Tibial artery (tissue), 4 donors: ENCODE measurements at regions not wholly inside any gene's neighbourhood (a gene's known extent, or its start where the extent isn't known, plus 50 kb on each side); places are given as distances from the start of the nearest gene placed in this dataset.

Experiments
- DNase-seq, 2 donors: peaks; one replicate each; pipeline ENCODE4 v3.0.0-alpha.2; 2019
- H3K27ac ChIP-seq, 2 donors: fragments of 200-600 bp; sonication (generic) in 1 of 2; 1 replicate in 1 of 2; 2 replicates in 1 of 2; pipeline ENCODE4 v1.5.1; 2018 to 2019; ENCODE audit warnings: mild to moderate bottlenecking in 1 of 2
- H3K27me3 ChIP-seq, 2 donors: fragments of 200-600 bp; sonication (generic) in 1 of 2; one replicate each; pipeline versions ENCODE4 v1.5.1 to v1.6.0; 2016 to 2019
- H3K36me3 ChIP-seq, 3 donors: fragments of 200-600 bp; sonication (generic) in 2 of 3; one replicate each; pipeline ENCODE4 v1.5.1; 2016 to 2019; ENCODE audit warnings: mild to moderate bottlenecking in 2 of 3
- H3K4me1 ChIP-seq, 4 donors: fragments of 200-600 bp; sonication (generic) in 2 of 4; 1 replicate in 3 of 4; 2 replicates in 1 of 4; pipeline ENCODE4 v1.5.1; 2016 to 2019
- H3K4me3 ChIP-seq, 2 donors: fragments of 200-600 bp; sonication (generic) in 1 of 2; 1 replicate in 1 of 2; 2 replicates in 1 of 2; pipeline ENCODE4 v1.5.1; 2018 to 2019; ENCODE audit warnings: mild to moderate bottlenecking in 2 of 2
- H3K9me3 ChIP-seq, 3 donors: fragments of 200-600 bp; sonication (generic) in 1 of 3; one replicate each; pipeline ENCODE4 v1.5.1; 2016 to 2019
- CTCF ChIP-seq, 2 experiments: fragments of 200-600 bp in 1 of 2; fragments of 450-650 bp in 1 of 2; IDR thresholded peaks; one replicate each; pipeline ENCODE4 v1.5.1; 2017 to 2019; ENCODE audit warnings: antibody characterized with exemption in 2 of 2, mild to moderate bottlenecking in 1 of 2, moderate library complexity in 1 of 2
- intact Hi-C: fragments of 100-400 bp; cut with DNase I; formaldehyde crosslinking; loops from one replicate; pipeline ENCODE4 v1.15.0; 2023; ENCODE audit warnings: low total_unique reads

- H3K27ac ChIP-seq = no peak overlapping the region
- no peak overlapping the region for H3K4me3 ChIP-seq
- no peaks in the 10 kb centered on the region for H3K36me3 ChIP-seq
- DNase-seq = no peak
- no peak for TF ChIP-seq CTCF (IDR thresholded peaks at IDR 0.05)
- H3K27me3 ChIP-seq = peaks cover 0 to 10% of the 10 kb centered on the region in 2 donors
- no peaks in the 10 kb centered on the region for H3K9me3 ChIP-seq
- intact Hi-C loops = no loop called here
- peaks cover 0 to 6% (median under 1%) of the 10 kb centered on the region in 4 donors for H3K4me1 ChIP-seq
Observed at GRCh38 chrX:107502316-107502715, 52.9 kb downstream of the FRMPD3 start.

GRCh38 chrX:107504006-107504405, 54.6 kb downstream of the FRMPD3 start:
- TF ChIP-seq CTCF (IDR thresholded peaks at IDR 0.05) = no peak
- no peak overlapping the region for H3K4me3 ChIP-seq
- H3K27ac ChIP-seq = no peak overlapping the region
- intact Hi-C loops = no loop called here
- H3K9me3 ChIP-seq = peaks cover 0 to 7% (median 0%) of the 10 kb centered on the region in 3 donors
- peaks cover 0 to 9% (median 4%) of the 10 kb centered on the region in 4 donors for H3K4me1 ChIP-seq
- H3K36me3 ChIP-seq = no peaks in the 10 kb centered on the region
- no peak for DNase-seq
- H3K27me3 ChIP-seq = peaks cover 0 to 10% of the 10 kb centered on the region in 2 donors

GRCh38 chrX:107505223-107505622, 55.8 kb downstream of the FRMPD3 start:
- Histone ChIP-seq H3K9me3 (peaks cover 0 to 7% (median 0%) of the 10 kb centered on the region in 3 donors), H3K27me3 (peaks cover 0 to 10% of the 10 kb centered on the region in 2 donors), H3K36me3 (no peaks in the 10 kb centered on the region), H3K4me1 (peaks cover 0 to 9% (median 4%) of the 10 kb centered on the region in 4 donors), H3K4me3 (no peak overlapping the region), H3K27ac (no peak overlapping the region)
- TF ChIP-seq CTCF (IDR thresholded peaks at IDR 0.05) = no peak
- DNase-seq = no peak
- intact Hi-C loops = no loop called here

GRCh38 chrX:107506596-107507031, 57.2 kb downstream of the FRMPD3 start:
- intact Hi-C loops = no loop called here
- peaks cover 0 to 9% (median 4%) of the 10 kb centered on the region in 4 donors for H3K4me1 ChIP-seq
- H3K4me3 ChIP-seq = no peak overlapping the region
- no peaks in the 10 kb centered on the region for H3K36me3 ChIP-seq
- H3K9me3 ChIP-seq = peaks cover 0 to 7% (median 0%) of the 10 kb centered on the region in 3 donors
- no peak for DNase-seq
- H3K27ac ChIP-seq = no peak overlapping the region
- H3K27me3 ChIP-seq = peaks cover 0 to 10% of the 10 kb centered on the region in 2 donors
- no peak for TF ChIP-seq CTCF (IDR thresholded peaks at IDR 0.05)

GRCh38 chrX:107507093-107507743, 57.8 kb downstream of the FRMPD3 start:
- Histone ChIP-seq H3K27me3 (peaks cover 0 to 10% of the 10 kb centered on the region in 2 donors), H3K4me3 (no peak overlapping the region), H3K4me1 (peaks cover 0 to 9% (median 4%) of the 10 kb centered on the region in 4 donors), H3K27ac (no peak overlapping the region), H3K36me3 (no peaks in the 10 kb centered on the region), H3K9me3 (peaks cover 0 to 7% (median 0%) of the 10 kb centered on the region in 3 donors)
- intact Hi-C loops = no loop called here
- no peak for TF ChIP-seq CTCF (IDR thresholded peaks at IDR 0.05)
- no peak for DNase-seq
